ENCODE measurements at regions not wholly inside any gene's neighbourhood (a gene's known extent, or its start where the extent isn't known, plus 50 kb on each side); places are given as distances from the start of the nearest gene placed in this dataset.

DNA sequence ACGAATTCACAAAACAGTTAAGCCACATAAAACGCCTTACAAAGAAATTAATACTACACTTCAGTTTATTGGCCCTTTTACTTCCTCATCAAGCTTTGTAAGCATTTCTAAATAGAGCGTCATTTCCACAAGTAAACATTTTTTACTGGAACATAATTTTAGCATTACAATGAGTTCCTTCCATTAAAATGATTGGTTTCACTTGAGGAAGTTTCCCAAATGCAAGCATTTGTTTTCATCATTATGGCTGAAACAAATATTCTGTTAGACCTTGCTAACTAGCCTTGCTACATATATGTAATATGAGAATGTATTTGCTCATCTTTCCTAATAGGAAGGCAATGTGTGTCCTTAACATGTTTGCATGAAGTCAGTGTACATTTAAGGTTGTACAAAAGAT, 579.1 kb downstream of the IRS1 start:
- TF ChIP-seq ZBTB1 (tag by site-specific recombination; IDR thresholded peaks at IDR 0.05) (no peak), ZNF391 (tag by site-specific recombination; IDR thresholded peaks at IDR 0.05; ENCODE audit: borderline replicate concordance, low read depth) (no peak)
- TF ChIP-seq, protein P1, sequence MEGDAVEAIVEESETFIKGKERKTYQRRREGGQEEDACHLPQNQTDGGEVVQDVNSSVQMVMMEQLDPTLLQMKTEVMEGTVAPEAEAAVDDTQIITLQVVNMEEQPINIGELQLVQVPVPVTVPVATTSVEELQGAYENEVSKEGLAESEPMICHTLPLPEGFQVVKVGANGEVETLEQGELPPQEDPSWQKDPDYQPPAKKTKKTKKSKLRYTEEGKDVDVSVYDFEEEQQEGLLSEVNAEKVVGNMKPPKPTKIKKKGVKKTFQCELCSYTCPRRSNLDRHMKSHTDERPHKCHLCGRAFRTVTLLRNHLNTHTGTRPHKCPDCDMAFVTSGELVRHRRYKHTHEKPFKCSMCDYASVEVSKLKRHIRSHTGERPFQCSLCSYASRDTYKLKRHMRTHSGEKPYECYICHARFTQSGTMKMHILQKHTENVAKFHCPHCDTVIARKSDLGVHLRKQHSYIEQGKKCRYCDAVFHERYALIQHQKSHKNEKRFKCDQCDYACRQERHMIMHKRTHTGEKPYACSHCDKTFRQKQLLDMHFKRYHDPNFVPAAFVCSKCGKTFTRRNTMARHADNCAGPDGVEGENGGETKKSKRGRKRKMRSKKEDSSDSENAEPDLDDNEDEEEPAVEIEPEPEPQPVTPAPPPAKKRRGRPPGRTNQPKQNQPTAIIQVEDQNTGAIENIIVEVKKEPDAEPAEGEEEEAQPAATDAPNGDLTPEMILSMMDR (tag by site-specific recombination; IDR thresholded peaks at IDR 0.05): no peak
- TF ChIP-seq, protein P2, sequence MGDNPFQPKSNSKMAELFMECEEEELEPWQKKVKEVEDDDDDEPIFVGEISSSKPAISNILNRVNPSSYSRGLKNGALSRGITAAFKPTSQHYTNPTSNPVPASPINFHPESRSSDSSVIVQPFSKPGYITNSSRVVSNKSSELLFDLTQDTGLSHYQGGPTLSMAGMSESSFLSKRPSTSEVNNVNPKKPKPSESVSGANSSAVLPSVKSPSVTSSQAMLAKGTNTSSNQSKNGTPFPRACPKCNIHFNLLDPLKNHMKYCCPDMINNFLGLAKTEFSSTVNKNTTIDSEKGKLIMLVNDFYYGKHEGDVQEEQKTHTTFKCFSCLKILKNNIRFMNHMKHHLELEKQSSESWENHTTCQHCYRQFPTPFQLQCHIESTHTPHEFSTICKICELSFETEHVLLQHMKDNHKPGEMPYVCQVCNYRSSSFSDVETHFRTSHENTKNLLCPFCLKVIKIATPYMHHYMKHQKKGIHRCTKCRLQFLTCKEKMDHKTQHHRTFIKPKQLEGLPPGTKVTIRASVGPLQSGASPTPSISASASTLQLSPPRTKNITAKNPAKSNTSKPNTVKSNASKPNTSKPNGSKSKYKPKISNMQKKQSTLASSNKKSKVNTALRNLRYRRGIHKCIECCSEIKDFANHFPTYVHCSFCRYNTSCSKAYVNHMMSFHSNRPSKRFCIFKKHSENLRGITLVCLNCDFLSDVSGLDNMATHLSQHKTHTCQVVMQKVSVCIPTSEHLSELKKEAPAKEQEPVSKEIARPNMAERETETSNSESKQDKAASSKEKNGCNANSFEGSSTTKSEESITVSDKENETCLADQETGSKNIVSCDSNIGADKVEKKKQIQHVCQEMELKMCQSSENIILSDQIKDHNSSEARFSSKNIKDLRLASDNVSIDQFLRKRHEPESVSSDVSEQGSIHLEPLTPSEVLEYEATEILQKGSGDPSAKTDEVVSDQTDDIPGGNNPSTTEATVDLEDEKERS (tag by site-specific recombination; IDR thresholded peaks at IDR 0.05): no peak
